Umbilical cord (tissue), 1 donor: ENCODE measurements at regions not wholly inside any gene's neighbourhood (a gene's known extent, or its start where the extent isn't known, plus 50 kb on each side); places are given as distances from the start of the nearest gene placed in this dataset.

ENCODE experiments used
- DNase-seq: peaks from one replicate; pipeline ENCODE4 v3.0.0-alpha.2; 2015; ENCODE audit warnings: low spot score

GRCh38 chr14:51145246-51145645 lies 50.3 kb upstream of the TRIM9 start:
- DNase-seq = no peak

DNA sequence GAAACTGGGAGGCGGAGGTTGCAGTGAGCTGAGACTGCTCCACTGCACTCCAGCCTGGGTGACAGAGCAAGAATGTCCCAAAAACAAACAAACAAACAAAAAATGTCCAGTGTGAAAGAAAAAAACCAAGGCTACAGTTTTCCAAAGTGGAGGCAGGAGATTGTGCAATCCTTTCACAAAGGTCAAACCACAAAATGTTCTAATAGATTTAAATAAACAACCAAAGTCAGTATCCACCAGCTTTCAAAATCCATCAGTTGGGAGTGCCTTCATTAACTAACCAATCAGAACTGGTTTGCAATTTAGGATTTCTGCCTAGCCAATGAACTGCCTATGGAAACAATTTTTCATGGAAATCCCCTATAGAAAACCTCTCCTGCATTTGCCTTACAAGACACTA lies 52.3 kb upstream of the TRIM9 start:
- no peak for DNase-seq

- DNase-seq = peak; percentile 57
These were observed 60.4 kb upstream of the TRIM9 start for GRCh38 chr14:51155326-51155725.

GRCh38 chr14:51157012-51157411 lies 62.1 kb upstream of the TRIM9 start:
- DNase-seq = no peak

GRCh38 chr14:51160871-51161270 lies 66.0 kb upstream of the TRIM9 start:
- DNase-seq = no peak

- no peak for DNase-seq
These were observed 70.5 kb upstream of the TRIM9 start for GRCh38 chr14:51165415-51165814.

GRCh38 chr14:51167587-51168214 lies 72.3 kb upstream of the TMX1 start:
- peak; percentile 5 for DNase-seq

- no peak for DNase-seq
These were observed 71.8 kb upstream of the TMX1 start for GRCh38 chr14:51168215-51168613.

GRCh38 chr14:51173863-51174262 lies 66.2 kb upstream of the TMX1 start:
- no peak for DNase-seq

GRCh38 chr14:51176839-51177238 lies 63.2 kb upstream of the TMX1 start:
- DNase-seq = no peak

GRCh38 chr14:51180577-51180976 lies 59.5 kb upstream of the TMX1 start:
- no peak for DNase-seq

- no peak for DNase-seq
These were observed 57.9 kb upstream of the TMX1 start for GRCh38 chr14:51182131-51182565.

GRCh38 chr14:51185180-51185579 lies 54.9 kb upstream of the TMX1 start:
- no peak for DNase-seq

DNA sequence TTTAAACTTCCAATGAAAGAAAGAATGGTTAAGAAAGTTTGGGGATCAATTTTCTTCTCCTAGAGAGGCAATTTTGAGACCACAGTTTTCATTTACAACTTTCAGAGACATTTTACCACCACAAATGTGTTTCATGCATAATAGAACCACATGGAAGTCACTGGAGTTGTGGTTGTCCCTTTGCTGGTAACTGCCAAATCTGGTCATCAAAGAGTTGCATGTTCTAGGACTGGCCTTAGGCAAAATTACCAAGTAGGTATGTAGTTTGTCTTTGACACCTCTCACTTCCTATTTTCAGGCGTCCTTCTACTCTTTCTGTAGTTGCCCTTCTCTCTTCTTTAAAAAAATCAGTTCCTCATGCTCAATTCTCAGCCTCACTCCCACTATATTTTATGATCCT lies 54.3 kb upstream of the TMX1 start:
- DNase-seq = no peak

GRCh38 chr14:51188566-51189185 lies 51.4 kb upstream of the TMX1 start:
- DNase-seq = no peak

DNA sequence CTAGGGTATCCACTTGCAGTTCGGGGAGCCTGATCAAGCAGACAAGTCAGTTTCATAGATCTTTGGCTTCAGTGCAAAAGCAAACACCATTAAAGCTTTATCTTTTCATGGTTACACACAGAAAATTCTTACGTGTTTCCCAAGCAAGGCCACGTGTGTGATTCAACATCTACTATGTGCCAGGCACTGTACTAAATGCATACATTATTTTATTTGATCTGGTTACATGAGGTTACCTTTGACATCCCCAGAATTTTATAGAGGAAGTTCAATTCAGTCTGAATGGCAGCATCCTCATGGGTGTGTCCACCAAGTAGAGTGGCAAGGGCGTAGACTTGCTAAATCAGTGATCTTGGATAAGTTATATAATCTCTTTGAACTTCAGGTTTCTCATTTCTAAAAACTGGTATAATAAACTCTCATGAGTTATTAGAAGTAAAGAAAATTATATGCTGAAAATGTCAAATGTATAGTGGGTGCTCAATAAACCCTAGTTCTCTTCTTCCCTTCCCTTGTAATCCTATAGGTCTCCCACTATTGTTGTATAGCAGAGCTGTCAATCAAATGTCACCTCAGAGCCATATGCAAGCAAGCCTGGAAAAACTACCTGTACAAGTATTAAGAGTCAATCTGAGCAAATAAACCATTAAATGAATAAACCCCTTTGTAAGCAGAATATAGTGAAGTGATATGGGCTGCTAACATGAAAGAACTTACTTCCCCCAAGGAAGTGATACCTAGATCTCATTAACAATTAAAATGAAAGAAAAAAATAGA lies 50.3 kb upstream of the TMX1 start:
- no peak for DNase-seq
